GM10266 (cell line): ENCODE measurements at regions not wholly inside any gene's neighbourhood (a gene's known extent, or its start where the extent isn't known, plus 50 kb on each side); places are given as distances from the start of the nearest gene placed in this dataset.

ENCODE experiments used
- DNase-seq: peaks from one replicate; pipeline ENCODE4 v3.0.0; 2012; ENCODE audit errors: extremely low spot score
- TF ChIP-seq, protein P1 (sequence below): IDR thresholded peaks from 2 replicates; pipeline ENCODE4 v1.5.1; 2012; ENCODE audit warnings: mild to moderate bottlenecking, low read depth; ENCODE audit not compliant: control insufficient read depth, insufficient read depth; ENCODE audit errors: missing control alignments

- DNase-seq, result no peak
- TF ChIP-seq, protein P1, sequence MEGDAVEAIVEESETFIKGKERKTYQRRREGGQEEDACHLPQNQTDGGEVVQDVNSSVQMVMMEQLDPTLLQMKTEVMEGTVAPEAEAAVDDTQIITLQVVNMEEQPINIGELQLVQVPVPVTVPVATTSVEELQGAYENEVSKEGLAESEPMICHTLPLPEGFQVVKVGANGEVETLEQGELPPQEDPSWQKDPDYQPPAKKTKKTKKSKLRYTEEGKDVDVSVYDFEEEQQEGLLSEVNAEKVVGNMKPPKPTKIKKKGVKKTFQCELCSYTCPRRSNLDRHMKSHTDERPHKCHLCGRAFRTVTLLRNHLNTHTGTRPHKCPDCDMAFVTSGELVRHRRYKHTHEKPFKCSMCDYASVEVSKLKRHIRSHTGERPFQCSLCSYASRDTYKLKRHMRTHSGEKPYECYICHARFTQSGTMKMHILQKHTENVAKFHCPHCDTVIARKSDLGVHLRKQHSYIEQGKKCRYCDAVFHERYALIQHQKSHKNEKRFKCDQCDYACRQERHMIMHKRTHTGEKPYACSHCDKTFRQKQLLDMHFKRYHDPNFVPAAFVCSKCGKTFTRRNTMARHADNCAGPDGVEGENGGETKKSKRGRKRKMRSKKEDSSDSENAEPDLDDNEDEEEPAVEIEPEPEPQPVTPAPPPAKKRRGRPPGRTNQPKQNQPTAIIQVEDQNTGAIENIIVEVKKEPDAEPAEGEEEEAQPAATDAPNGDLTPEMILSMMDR, result no peak
These were observed 427.4 kb upstream of the JARID2 start for GRCh38 chr6:14818422-14818884.

GRCh38 chr6:14819001-14819400 lies 426.9 kb upstream of the JARID2 start:
- TF ChIP-seq, protein P1, result no peak

GRCh38 chr6:14819840-14820420 lies 425.9 kb upstream of the JARID2 start:
- no peak for DNase-seq
- TF ChIP-seq, protein P1, result no peak

More at GRCh38 chr6:14819001-14819400, 426.9 kb upstream of the JARID2 start:
- no peak for DNase-seq

DNA sequence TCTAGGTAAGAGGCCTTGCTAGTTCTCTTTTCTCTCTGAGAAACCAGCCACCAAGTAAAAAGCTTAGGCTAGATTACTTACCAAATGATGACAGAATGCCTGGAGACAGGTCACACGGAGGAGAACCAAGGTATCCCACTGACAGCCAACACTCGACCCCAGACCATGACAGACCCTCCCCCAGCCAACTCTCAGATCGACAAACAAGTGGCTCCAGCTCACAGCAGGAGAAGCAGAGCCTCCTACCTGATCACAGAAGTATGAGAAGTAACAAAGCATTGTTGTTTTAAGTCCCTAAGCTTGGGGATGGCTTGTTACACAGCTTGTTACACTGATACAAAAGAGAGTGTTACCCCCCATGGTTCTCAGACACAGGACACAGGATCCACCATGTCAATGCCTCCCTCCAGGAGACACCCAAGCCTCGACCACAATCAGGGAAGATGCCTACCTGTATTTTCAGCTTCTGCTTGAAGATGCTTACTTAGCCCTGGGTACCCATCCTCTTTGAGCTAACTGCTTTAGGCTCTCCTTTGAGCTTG lies 423.8 kb upstream of the JARID2 start:
- DNase-seq, result no peak
- TF ChIP-seq, protein P1, result no peak

GRCh38 chr6:14822679-14823078 lies 423.2 kb upstream of the JARID2 start:
- DNase-seq, result no peak
- TF ChIP-seq, protein P1, result no peak

DNA sequence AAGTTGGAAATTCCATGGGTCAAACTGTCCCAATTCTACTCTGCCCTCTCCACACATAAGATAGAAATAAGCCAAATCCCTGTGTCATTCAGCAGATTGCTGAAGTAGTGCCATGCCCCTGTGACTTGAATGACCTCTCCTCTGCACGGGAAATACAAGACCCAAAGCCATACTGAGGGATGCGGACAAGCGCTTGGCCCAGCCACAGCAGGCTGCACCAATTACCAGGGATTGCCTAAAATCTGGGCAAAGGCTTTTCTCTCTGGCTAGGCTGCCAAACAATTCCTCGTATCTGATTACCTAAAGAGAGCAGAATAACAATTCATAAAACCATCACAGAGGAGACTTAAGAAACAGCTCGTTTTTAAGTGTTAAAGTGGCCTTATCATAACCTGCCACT lies 421.8 kb upstream of the JARID2 start:
- TF ChIP-seq, protein P1, result no peak
- DNase-seq, result no peak

DNA sequence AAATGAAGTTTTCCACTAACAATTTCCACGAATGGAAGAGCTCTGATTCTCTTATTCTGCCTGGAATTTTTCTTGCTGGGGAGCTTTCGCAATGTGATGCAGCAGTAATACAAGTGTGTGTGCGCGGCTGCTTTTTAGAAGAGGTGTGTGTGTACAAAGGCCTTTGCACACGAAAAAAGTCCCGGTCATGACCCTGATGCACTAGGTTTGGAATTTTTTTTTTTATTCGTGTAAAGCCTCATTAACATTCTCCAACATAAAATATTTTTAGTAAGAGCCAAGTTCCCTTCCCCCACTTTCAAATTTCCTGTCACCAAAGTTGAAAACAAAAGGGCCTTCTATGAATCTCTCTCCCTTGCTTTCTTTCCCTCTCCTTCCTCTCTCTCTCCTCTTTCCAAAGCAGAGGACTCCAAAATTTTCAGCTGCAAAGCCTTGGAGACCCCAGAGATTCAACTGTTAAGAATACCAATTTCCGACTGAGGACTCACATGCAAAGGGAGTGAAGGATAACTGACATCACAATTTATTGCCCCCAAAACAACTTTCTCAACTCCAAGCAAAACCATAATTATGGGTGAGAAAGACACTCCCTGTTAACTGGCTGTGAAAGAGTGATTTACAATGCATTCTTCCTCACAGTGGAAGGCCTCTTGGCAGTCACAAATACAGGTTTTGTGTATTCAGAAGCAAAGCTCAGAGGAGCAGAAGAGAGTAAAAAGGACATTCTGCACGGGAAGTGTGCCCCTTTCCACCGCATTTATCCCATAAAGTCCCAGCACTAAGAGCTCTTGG lies 421.2 kb upstream of the JARID2 start:
- TF ChIP-seq, protein P1, result no peak
- DNase-seq, result no peak
